SK-N-MC (cell line): ENCODE measurements at regions not wholly inside any gene's neighbourhood (a gene's known extent, or its start where the extent isn't known, plus 50 kb on each side); places are given as distances from the start of the nearest gene placed in this dataset.

Experiments used
- FOXP2 ChIP-seq: optimal IDR thresholded peaks from 2 replicates; pipeline ENCODE3; 2011; ENCODE audit warnings: mild to moderate bottlenecking, moderate library complexity; ENCODE audit not compliant: insufficient read depth; ENCODE audit errors: extremely low read length, control extremely low read depth
- POLR2AphosphoS5 ChIP-seq: IDR thresholded peaks from 2 replicates; pipeline ENCODE4 v1.6.1; 2012; ENCODE audit warnings: mild to moderate bottlenecking, low read depth, low read length, borderline replicate concordance

GRCh38 chr3:21185816-21186314 is 565.1 kb downstream of the ZNF385D start:
- TF ChIP-seq POLR2AphosphoS5 (no peak), FOXP2 (no peak)
